ENCODE measurements at regions not wholly inside any gene's neighbourhood (a gene's known extent, or its start where the extent isn't known, plus 50 kb on each side); places are given as distances from the start of the nearest gene placed in this dataset.

DNA sequence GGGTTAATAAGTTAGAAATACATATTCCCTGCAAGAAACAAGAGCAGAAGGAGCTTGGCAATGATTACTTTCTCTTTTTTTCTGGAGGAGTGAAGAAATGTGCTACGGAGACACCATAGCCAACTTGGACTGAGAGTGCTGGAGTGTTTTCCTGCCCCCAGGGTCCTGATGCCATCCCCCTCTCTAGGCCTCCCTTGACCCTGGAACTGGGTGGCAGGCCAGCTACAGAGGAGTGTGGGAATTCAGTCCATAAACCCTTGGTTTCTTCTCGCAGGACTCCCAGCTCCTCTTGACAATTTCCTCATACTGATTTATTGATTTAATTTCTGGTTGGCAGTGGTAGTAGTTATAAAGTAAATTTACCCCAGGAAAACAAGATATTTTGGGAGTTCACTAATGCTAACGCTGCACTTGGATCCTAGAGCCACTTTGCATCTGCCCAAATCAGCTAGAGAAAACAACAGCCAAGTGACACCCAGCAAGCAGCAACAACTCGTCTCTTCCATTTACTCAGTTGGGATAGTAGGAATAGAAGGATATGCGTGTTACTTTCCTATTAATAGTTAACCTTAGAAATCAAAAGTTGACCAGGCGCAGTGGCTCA, 76.4 kb upstream of the CELF2 start:
- Histone ChIP-seq H3K36me3 (ENCODE audit: control insufficient read depth in 1 of 2, insufficient read depth in 2 of 2, low read length in 2 of 2) (no peaks in the 10 kb centered on the region), H3K9ac (ENCODE audit: low read length) (no peak overlapping the region), H3K4me2 (ENCODE audit: low read length) (no peak overlapping the region), H3K9me3 (ENCODE audit: control insufficient read depth in 1 of 2, insufficient read depth in 1 of 2, low read depth in 1 of 2, low read length in 2 of 2) (peaks cover 5 to 19% of the 10 kb centered on the region in 2 experiments; a peak in 2 of 4 replicates), H3K4me3 (replicated peaks in 1 of 2; ENCODE audit: low read depth in 1 of 2, low read length in 2 of 2) (no peak overlapping the region), H2AFZ (ENCODE audit: low read depth, low read length, poor library complexity, severe bottlenecking) (no peak overlapping the region), H4K20me1 (ENCODE audit: insufficient read depth) (no peaks in the 10 kb centered on the region), H3K9me2 (ENCODE audit: insufficient read depth) (no peaks in the 10 kb centered on the region), H3K4me1 (ENCODE audit: control insufficient read depth in 1 of 2, insufficient read depth in 2 of 2, low read length in 2 of 2) (no peaks in the 10 kb centered on the region), H3K27me3 (ENCODE audit: insufficient read depth, low read length) (no peaks in the 10 kb centered on the region), H3K79me2 (ENCODE audit: insufficient read depth, low read length) (no peaks in the 10 kb centered on the region), H3K27ac (ENCODE audit: low read depth, low read length) (no peak overlapping the region)
- ChIA-PET CTCF (no interaction called here), RAD21 (ENCODE audit: low non-redundant PET in 1 of 2, low total read pairs in 2 of 2, uncharacterized antibody in 2 of 2, unreplicated experiment in 2 of 2) (no interaction called here), POLR2A (no interaction called here)
- DNase-seq (ENCODE audit: low read depth, low spot score) = no peak
- TF ChIP-seq EZH2 (IDR thresholded peaks at IDR 0.05) = no peak
- TF ChIP-seq, protein P1, sequence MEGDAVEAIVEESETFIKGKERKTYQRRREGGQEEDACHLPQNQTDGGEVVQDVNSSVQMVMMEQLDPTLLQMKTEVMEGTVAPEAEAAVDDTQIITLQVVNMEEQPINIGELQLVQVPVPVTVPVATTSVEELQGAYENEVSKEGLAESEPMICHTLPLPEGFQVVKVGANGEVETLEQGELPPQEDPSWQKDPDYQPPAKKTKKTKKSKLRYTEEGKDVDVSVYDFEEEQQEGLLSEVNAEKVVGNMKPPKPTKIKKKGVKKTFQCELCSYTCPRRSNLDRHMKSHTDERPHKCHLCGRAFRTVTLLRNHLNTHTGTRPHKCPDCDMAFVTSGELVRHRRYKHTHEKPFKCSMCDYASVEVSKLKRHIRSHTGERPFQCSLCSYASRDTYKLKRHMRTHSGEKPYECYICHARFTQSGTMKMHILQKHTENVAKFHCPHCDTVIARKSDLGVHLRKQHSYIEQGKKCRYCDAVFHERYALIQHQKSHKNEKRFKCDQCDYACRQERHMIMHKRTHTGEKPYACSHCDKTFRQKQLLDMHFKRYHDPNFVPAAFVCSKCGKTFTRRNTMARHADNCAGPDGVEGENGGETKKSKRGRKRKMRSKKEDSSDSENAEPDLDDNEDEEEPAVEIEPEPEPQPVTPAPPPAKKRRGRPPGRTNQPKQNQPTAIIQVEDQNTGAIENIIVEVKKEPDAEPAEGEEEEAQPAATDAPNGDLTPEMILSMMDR (IDR thresholded peaks at IDR 0.05 in 2 of 3, conservative IDR thresholded peaks at IDR 0.05 in 1 of 3; ENCODE audit: borderline replicate concordance in 1 of 3, insufficient read depth in 1 of 3, low read depth in 2 of 3, low read length in 2 of 3) = no peak
- TF ChIP-seq EZH2phosphoT487 (IDR thresholded peaks at IDR 0.05; ENCODE audit: borderline replicate concordance) = no peak
- no peak for TF ChIP-seq SP1 (IDR thresholded peaks at IDR 0.05; ENCODE audit: low read depth)
- TF ChIP-seq, protein P2, sequence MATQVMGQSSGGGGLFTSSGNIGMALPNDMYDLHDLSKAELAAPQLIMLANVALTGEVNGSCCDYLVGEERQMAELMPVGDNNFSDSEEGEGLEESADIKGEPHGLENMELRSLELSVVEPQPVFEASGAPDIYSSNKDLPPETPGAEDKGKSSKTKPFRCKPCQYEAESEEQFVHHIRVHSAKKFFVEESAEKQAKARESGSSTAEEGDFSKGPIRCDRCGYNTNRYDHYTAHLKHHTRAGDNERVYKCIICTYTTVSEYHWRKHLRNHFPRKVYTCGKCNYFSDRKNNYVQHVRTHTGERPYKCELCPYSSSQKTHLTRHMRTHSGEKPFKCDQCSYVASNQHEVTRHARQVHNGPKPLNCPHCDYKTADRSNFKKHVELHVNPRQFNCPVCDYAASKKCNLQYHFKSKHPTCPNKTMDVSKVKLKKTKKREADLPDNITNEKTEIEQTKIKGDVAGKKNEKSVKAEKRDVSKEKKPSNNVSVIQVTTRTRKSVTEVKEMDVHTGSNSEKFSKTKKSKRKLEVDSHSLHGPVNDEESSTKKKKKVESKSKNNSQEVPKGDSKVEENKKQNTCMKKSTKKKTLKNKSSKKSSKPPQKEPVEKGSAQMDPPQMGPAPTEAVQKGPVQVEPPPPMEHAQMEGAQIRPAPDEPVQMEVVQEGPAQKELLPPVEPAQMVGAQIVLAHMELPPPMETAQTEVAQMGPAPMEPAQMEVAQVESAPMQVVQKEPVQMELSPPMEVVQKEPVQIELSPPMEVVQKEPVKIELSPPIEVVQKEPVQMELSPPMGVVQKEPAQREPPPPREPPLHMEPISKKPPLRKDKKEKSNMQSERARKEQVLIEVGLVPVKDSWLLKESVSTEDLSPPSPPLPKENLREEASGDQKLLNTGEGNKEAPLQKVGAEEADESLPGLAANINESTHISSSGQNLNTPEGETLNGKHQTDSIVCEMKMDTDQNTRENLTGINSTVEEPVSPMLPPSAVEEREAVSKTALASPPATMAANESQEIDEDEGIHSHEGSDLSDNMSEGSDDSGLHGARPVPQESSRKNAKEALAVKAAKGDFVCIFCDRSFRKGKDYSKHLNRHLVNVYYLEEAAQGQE (IDR thresholded peaks at IDR 0.05; ENCODE audit: low read depth) = no peak
- TF ChIP-seq ZFX (IDR thresholded peaks at IDR 0.05) = no peak
- TF ChIP-seq POLR2A (IDR thresholded peaks at IDR 0.05; ENCODE audit: borderline replicate concordance, extremely low read depth, insufficient read depth, insufficient read length) = no peak
- TF ChIP-seq RAD21 (IDR thresholded peaks at IDR 0.05; ENCODE audit: low read depth) = no peak
- no peak for TF ChIP-seq ELF1 (IDR thresholded peaks at IDR 0.05; ENCODE audit: borderline replicate concordance, low read depth)
- TF ChIP-seq FOSL1 (IDR thresholded peaks at IDR 0.05; ENCODE audit: low read depth) = no peak
- no peak for TF ChIP-seq SIN3A (IDR thresholded peaks at IDR 0.05; ENCODE audit: low read depth)
- TF ChIP-seq, protein P3, sequence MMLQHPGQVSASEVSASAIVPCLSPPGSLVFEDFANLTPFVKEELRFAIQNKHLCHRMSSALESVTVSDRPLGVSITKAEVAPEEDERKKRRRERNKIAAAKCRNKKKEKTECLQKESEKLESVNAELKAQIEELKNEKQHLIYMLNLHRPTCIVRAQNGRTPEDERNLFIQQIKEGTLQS (IDR thresholded peaks at IDR 0.05) = no peak
- TF ChIP-seq, protein P4, sequence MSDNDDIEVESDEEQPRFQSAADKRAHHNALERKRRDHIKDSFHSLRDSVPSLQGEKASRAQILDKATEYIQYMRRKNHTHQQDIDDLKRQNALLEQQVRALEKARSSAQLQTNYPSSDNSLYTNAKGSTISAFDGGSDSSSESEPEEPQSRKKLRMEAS (IDR thresholded peaks at IDR 0.05) = no peak
- no peak for TF ChIP-seq JUND (IDR thresholded peaks at IDR 0.05)
- no peak for TF ChIP-seq SRF (IDR thresholded peaks at IDR 0.05; ENCODE audit: low read depth)
- no peak for TF ChIP-seq CBX3 (IDR thresholded peaks at IDR 0.05; ENCODE audit: low read depth)
- ATAC-seq = no peak
- intact Hi-C loops (cut with micrococcal nuclease) = no loop called here
- BruUV-seq (replicated peaks) = no TSS peak

Measured in HCT116 (cell line).